HepG2 (cell line): ENCODE measurements at regions not wholly inside any gene's neighbourhood (a gene's known extent, or its start where the extent isn't known, plus 50 kb on each side); places are given as distances from the start of the nearest gene placed in this dataset.

Source experiments
- ATF1 ChIP-seq: IDR thresholded peaks from 2 replicates; pipeline ENCODE4 v1.6.1; 2016; ENCODE audit warnings: mild to moderate bottlenecking, control low read depth
- NR1H2 ChIP-seq: sonication (generic); formaldehyde crosslinking; IDR thresholded peaks from 2 replicates; pipeline ENCODE4 v1.8.1; 2022; ENCODE audit warnings: low read depth, missing genetic modification reagents, borderline replicate concordance
- NR2F6 ChIP-seq, 2 experiments: IDR thresholded peaks; 2 replicates each; pipeline ENCODE4 v1.6.1; 2016; ENCODE audit warnings: antibody characterized with exemption in 1 of 2, mild to moderate bottlenecking in 1 of 2
- RBAK ChIP-seq: sonication (generic); formaldehyde crosslinking; IDR thresholded peaks from 2 replicates; pipeline ENCODE4 v1.5.1; 2020; ENCODE audit warnings: mild to moderate bottlenecking, missing genetic modification reagents
- SIN3A ChIP-seq: IDR thresholded peaks from 2 replicates; pipeline ENCODE4 v1.6.1; 2011; ENCODE audit warnings: low read depth, mild to moderate bottlenecking, control low read depth, low read length, borderline replicate concordance
- ZBTB8A ChIP-seq: sonication (generic); formaldehyde crosslinking; IDR thresholded peaks from 2 replicates; pipeline ENCODE4 v1.4.0; 2020; ENCODE audit warnings: mild to moderate bottlenecking, low read depth, missing genetic modification reagents, borderline replicate concordance
- ZNF766 ChIP-seq: sonication (generic); formaldehyde crosslinking; IDR thresholded peaks from 2 replicates; pipeline ENCODE4 v1.5.0; 2020; ENCODE audit warnings: missing genetic modification reagents, borderline replicate concordance
- TF ChIP-seq, protein P1 (sequence below): sonication (generic); formaldehyde crosslinking; IDR thresholded peaks from 2 replicates; pipeline ENCODE4 v1.5.0; 2020; ENCODE audit warnings: mild to moderate bottlenecking, missing genetic modification reagents, moderate library complexity

DNA sequence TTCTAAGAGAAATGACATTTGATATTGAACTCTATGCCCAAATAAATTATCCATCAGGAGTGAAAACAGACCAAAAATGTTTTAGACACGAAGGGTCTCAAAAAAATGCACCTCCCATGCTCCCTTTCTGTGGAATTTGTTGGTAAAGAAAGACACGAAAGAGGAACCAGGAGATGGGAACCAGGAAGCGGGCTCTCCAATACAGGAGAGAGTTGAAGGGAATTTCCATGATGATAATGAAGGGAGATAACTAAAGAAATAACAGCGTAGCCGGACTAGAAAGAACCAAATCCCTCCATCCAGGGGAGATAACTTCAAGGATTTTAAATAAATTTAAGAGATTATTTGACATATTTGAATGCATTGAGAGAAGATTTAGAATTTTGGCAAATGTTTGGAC lies 183.0 kb downstream of the DUSP6 start:
- TF ChIP-seq ZNF766 (CRISPR knock-in tag) (no peak), ATF1 (no peak), RBAK (CRISPR knock-in tag) (no peak), NR1H2 (no peak), SIN3A (no peak), NR2F6 (IDR thresholded peaks at IDR 0.05) (no peak), NR2F6 (CRISPR knock-in tag; IDR thresholded peaks at IDR 0.05) (no peak), ZBTB8A (no peak)
- TF ChIP-seq, protein P1, sequence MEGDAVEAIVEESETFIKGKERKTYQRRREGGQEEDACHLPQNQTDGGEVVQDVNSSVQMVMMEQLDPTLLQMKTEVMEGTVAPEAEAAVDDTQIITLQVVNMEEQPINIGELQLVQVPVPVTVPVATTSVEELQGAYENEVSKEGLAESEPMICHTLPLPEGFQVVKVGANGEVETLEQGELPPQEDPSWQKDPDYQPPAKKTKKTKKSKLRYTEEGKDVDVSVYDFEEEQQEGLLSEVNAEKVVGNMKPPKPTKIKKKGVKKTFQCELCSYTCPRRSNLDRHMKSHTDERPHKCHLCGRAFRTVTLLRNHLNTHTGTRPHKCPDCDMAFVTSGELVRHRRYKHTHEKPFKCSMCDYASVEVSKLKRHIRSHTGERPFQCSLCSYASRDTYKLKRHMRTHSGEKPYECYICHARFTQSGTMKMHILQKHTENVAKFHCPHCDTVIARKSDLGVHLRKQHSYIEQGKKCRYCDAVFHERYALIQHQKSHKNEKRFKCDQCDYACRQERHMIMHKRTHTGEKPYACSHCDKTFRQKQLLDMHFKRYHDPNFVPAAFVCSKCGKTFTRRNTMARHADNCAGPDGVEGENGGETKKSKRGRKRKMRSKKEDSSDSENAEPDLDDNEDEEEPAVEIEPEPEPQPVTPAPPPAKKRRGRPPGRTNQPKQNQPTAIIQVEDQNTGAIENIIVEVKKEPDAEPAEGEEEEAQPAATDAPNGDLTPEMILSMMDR (CRISPR knock-in tag) = no peak
